ENCODE measurements at regions not wholly inside any gene's neighbourhood (a gene's known extent, or its start where the extent isn't known, plus 50 kb on each side); places are given as distances from the start of the nearest gene placed in this dataset.
"Not testable (repeated sequence)": the region's sequence is repeated elsewhere in the genome, so short reads cannot be mapped to it uniquely, and the experiment has no call there.

GRCh38 chr12:102672212-102672611 is 191.8 kb upstream of the IGF1 start:
- TF ChIP-seq POLR2A, TAF1, POLR2AphosphoS5, SPI1, POU2F2 (IDR thresholded peaks at IDR 0.05; ENCODE audit: low read depth, low read length): not testable (repeated sequence)

Measured in GM12891 (cell line).